COLO668 (cell line): ENCODE measurements at regions not wholly inside any gene's neighbourhood (a gene's known extent, or its start where the extent isn't known, plus 50 kb on each side); places are given as distances from the start of the nearest gene placed in this dataset.

Experiments used
- DNase-seq: peaks from one replicate; lab custom pipeline; 2025; ENCODE audit not compliant: unreplicated experiment; lab: John Stamatoyannopoulos, UW

DNA sequence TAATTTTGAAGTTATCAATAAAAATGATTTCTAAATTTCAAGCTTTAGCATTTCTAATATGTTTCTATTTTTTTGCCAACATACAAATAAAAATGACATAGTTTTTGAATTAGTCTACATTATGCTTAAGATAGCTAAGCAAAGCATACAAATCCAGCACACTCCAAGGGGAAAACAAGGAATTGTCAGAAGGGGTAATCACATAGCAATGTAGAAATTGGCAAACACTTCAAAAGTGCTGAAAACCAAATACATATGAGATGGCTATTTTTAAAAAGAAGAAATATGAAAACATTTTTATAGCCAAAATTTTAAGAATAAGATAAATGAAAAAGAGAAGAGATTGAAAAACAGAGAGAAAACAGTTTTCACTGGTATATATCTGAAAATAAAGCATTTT, 308.0 kb downstream of the SLC6A15 start:
- DNase-seq = no peak

DNA sequence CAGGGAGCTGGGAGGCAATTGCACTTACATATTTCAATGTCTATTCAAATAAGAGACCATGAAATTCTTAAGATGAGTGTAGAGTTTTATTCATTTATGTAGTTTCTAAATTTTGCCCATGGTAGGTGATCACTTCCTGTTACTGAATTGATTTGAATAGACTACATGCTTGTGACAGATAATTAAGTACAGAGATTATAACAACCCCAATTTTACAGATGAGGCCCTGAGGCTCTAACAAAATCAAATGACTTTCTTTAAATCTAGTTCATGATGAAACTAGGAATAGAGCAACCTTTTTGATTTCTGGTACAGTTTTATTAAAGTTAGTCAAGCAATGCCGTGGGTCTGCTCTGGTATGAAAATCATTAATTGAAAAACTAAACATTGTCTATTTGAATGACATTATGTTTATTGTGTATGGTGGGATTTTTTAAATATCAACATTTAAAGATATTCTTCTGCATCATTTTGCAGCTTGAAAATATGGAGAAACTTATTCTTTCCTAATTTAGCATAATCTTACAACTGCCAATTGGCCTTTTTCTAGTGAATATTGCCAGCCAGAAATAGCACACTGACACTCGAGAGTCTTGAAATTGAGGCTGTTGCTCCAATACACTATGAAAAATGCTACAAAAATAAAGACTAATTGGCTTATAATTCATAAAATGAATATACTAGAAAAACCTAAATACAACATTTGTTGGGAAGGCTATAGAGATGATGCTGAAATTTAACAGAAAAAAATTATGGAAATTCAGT, 308.9 kb downstream of the SLC6A15 start:
- DNase-seq = no peak

- DNase-seq = no peak
These were observed 311.1 kb downstream of the SLC6A15 start for GRCh38 chr12:84601483-84601882.

GRCh38 chr12:84599539-84599938, 313.1 kb downstream of the SLC6A15 start:
- DNase-seq = no peak

DNA sequence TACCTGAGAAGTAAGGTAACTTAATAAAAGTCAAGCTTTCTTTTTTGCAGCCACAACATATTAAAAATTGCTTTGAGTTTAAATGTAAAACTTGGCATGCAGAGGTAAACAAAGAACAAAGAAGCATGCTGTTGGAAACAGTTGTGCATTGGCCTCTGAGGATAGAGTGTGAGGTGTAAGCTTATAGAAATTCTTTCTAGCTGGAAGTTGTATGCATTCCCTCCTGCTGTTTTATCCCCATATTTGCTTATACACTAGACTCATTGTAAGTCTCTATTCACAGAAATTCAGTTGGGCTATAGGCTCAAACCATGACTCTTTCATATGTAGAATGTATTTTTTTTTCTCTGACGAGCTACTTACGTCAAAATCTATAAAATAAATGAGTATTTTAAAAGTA, 316.3 kb downstream of the SLC6A15 start:
- no peak for DNase-seq

DNA sequence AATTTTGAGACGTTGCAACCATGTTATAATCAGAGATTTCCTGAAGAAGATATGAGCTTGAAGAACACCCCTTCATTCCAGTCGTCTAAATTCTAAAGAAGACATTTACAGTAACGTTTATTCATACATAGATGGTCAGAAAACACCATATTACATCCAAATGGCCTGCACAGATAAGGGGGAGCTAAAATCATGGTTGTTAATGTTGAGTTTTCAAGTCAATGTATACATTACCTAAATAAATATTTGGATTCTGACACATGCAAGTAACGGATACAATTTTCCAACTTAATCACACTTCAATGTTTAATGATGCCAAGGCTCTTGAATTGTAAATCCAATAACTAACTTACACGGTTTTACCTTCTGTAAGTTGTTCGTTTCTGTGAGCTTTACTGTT, 318.4 kb downstream of the SLC6A15 start:
- DNase-seq = no peak

- DNase-seq = no peak
These were observed 326.7 kb downstream of the SLC6A15 start for GRCh38 chr12:84585776-84586395.

DNA sequence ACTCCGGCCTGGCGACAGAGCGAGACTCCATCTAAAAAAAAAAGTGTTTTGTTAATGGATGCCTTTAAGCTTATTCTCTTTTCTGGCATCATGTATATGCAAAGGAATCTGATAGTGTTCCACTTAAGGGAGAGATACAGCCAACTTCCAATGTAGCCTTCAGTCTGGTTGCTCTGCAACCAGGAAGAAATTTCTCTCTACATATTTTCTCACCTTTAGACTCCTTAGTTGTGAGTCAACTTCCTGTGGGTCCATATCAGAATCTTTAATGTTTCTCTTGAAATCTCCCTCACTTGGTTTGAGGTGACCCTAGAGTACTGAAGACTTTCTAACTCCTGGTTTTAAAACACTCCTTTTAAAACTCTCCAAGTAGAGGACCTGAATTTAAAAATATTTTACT, 340.4 kb downstream of the SLC6A15 start:
- DNase-seq = no peak

GRCh38 chr12:84562331-84562730, 350.3 kb downstream of the SLC6A15 start:
- DNase-seq = no peak

- no peak for DNase-seq
These were observed 351.2 kb downstream of the SLC6A15 start for GRCh38 chr12:84561351-84561750.

GRCh38 chr12:84554199-84554723, 358.3 kb downstream of the SLC6A15 start:
- DNase-seq = no peak

DNA sequence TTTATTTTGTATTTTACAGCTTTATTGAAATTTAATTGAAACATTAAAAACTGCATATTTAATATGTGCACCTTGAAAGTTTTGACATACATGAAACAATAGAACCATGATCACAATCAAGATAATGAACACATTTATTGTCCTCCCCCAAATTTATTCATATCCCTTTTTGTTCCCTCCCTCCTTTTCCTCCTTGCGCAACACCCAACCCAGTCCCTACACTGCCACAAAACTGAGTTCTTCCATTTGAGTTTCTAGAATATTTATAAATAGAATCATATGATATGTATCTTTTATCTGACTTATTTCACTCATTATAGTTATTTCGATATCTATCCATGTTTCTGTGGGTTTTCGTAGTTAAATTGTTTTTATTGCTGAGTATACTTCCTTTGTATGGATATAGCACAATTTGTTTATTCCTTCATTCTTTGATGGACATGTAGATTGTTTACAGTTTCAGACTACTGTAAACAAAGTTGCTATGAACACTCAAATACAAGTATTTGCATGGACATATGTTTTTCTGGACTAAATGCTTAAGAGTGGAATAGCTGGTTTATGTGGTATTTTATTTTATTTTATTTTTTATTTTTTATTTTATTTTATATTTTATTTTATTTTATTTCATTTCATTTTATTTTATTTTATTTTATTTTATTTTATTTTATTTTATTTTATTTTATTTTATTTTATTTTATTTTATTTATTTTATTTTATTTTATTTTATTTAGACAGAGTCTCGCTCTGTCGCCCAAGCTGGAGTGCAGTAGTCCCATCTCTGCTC, 359.1 kb downstream of the SLC6A15 start:
- no peak for DNase-seq

GRCh38 chr12:84551373-84551772, 361.2 kb downstream of the SLC6A15 start:
- no peak for DNase-seq

GRCh38 chr12:84550518-84550917, 362.1 kb downstream of the SLC6A15 start:
- no peak for DNase-seq

DNA sequence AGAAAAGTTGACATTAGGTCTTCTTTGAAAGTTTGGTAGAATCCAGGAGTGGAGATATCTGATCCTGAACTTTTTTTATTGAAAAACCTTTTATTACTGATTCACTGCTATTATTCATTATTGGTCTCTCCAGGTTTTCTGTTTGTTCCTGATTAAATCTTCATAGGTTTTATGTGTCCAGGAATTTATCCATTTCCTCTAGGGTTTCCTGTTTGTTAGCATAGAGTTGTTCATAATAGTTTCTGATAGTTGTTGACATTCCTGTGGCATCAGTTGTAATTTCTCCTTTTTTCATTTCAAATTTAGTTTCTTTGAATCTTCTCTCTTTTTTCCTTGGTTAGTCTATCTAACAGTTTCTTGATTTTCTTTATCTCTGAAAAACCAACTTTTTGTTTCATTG, 370.3 kb downstream of the SLC6A15 start:
- no peak for DNase-seq

- no peak for DNase-seq
These were observed 374.9 kb downstream of the SLC6A15 start for GRCh38 chr12:84537666-84538065.

GRCh38 chr12:84512751-84513150, 399.8 kb downstream of the SLC6A15 start:
- DNase-seq = no peak

DNA sequence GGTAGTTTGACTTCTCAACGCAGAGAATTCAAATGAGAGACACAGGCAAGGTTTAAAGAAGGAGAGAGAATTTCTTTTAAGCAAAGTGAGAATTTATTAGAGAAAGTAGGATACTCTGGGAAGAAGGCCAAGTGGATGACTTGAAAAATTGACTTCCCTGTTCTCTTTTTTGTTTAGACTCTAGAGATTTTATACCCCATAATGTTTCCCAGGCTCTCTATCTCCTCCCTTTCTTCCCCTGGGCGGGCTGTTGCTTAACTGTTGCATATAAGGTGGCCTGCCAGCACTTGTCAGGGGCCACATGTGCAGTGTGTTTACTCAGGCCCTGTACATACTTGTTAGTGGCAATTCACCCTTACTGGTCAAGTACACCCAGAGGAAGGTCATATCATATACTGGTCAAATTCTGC, 403.7 kb downstream of the SLC6A15 start:
- no peak for DNase-seq

- DNase-seq = no peak
These were observed 404.4 kb downstream of the SLC6A15 start for GRCh38 chr12:84507956-84508850.

GRCh38 chr12:84506282-84506681, 406.3 kb downstream of the SLC6A15 start:
- no peak for DNase-seq
